Motor neuron (in vitro differentiated cells): ENCODE measurements at regions not wholly inside any gene's neighbourhood (a gene's known extent, or its start where the extent isn't known, plus 50 kb on each side); places are given as distances from the start of the nearest gene placed in this dataset.

Experiments
- ATAC-seq, 8 experiments: fragments of 200-7000 bp; cut with Tn5 transposase; replicated peaks in 6 of 8; 2 replicates each; pipeline ENCODE4 v1.8.0; 2021; ENCODE audit warnings: mild to moderate bottlenecking in 8 of 8, moderate library complexity in 8 of 8
- H3K27ac ChIP-seq, 2 donors: fragments of 250-450 bp; sonication (Bioruptor Pico); 2 replicates each; pipeline ENCODE4 v1.9.0; 2021; ENCODE audit warnings: antibody characterized with exemption in 2 of 2, mild to moderate bottlenecking in 2 of 2, moderate library complexity in 1 of 2
- H3K4me1 ChIP-seq, 2 donors: fragments of 250-450 bp; sonication (Bioruptor Pico); replicated peaks in 1 of 2; 2 replicates each; pipeline ENCODE4 v1.6.1; 2021; ENCODE audit warnings: antibody characterized with exemption in 2 of 2, mild to moderate bottlenecking in 2 of 2, moderate library complexity in 1 of 2
- H3K4me3 ChIP-seq, 5 donors: fragments of 250-450 bp; sonication (Bioruptor Pico); 2 replicates each; pipeline ENCODE4 v1.9.0; 2021; ENCODE audit warnings: antibody characterized with exemption in 5 of 5, mild to moderate bottlenecking in 5 of 5, moderate library complexity in 4 of 5
- WGBS, 10 experiments: fragments of 450-650 bp; shearing (Covaris generic); methylation state at CpG; one replicate each; pipeline ENCODE4 v1.0.0; 2022; 5-methylcytosine and 5-hydroxymethylcytosine counted together
- in situ Hi-C, 9 experiments: fragments of 400-800 bp; cut with MboI; loops; one replicate each; pipeline ENCODE4 v1.15.0; 2021; ENCODE audit warnings: low sequenced_read_pairs in 9 of 9, low pct_unique_long_range_greater_than_20kb in 2 of 9; ENCODE audit not compliant: unreplicated experiment in 9 of 9

DNA sequence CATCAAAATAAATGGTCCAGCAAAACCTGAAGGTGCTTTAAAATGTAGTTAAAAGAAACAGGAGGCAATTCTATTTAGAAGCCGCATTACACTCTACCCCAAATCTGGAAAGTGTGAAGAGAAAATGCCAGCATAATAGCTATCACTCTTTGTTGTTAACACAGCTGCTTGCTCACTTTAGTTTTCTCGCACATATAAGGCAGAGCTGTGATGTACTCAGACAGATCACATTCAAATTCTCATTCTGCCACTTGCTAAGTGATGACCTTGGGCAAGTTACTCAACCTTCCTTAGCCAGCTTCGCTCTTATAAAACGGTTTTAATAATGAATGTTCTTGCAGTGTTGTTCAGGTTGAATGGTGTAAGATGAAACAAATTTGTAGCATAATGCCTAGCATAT, 56.0 kb upstream of the MGAT4C start:
- in situ Hi-C loops: no loop called here
- WGBS, 10 experiments: 0 to 100% (median 63%) methylated on average over 1 to 4 of the region's 4 CpGs; no CpG with 5 or more reads in 1 of the 10 experiments
- Histone ChIP-seq H3K4me3 (no peak overlapping the region), H3K27ac (no peak overlapping the region), H3K4me1 (peaks cover 0 to 5% of the 10 kb centered on the region in 2 donors)
- ATAC-seq: peak in 1 of 8 experiments; percentile 24
